Amniotic epithelial cell (primary cell): ENCODE measurements at regions not wholly inside any gene's neighbourhood (a gene's known extent, or its start where the extent isn't known, plus 50 kb on each side); places are given as distances from the start of the nearest gene placed in this dataset.

Source experiments
- DNase-seq: peaks from one replicate; pipeline ENCODE4 v3.0.0-alpha.2; 2010; ENCODE audit warnings: low read depth

GRCh38 chr11:56932572-56933220 is 56.0 kb upstream of the OR5AK2 start:
- DNase-seq = peak; percentile 80

GRCh38 chr11:56923116-56923515 is 65.6 kb upstream of the OR5AK2 start:
- no peak for DNase-seq

- DNase-seq = no peak
Measured at GRCh38 chr11:56922421-56922820, 66.3 kb upstream of the OR5AK2 start.

- peak; percentile 17 for DNase-seq
Measured at GRCh38 chr11:56917708-56918400, 70.9 kb upstream of the OR5AK2 start.

GRCh38 chr11:56916587-56916986 is 72.1 kb upstream of the OR5AK2 start:
- DNase-seq = no peak

- no peak for DNase-seq
Measured at GRCh38 chr11:56916162-56916561, 72.6 kb upstream of the OR5AK2 start.

GRCh38 chr11:56911312-56911711 is 77.4 kb upstream of the OR5AK2 start:
- no peak for DNase-seq

- no peak for DNase-seq
Measured at GRCh38 chr11:56910785-56911184, 77.9 kb upstream of the OR5AK2 start.

- no peak for DNase-seq
Measured at GRCh38 chr11:56910046-56910773, 78.5 kb upstream of the OR5AK2 start.

GRCh38 chr11:56909563-56909962 is 79.2 kb upstream of the OR5AK2 start:
- no peak for DNase-seq

- no peak for DNase-seq
Measured at GRCh38 chr11:56909080-56909479, 79.6 kb upstream of the OR5AK2 start.

- DNase-seq = no peak
Measured at GRCh38 chr11:56906683-56907148, 82.0 kb upstream of the OR5AK2 start.

GRCh38 chr11:56905936-56906335 is 82.8 kb upstream of the OR5AK2 start:
- no peak for DNase-seq

GRCh38 chr11:56905442-56905841 is 83.3 kb upstream of the OR5AK2 start:
- no peak for DNase-seq

- DNase-seq = no peak
Measured at GRCh38 chr11:56898856-56899255, 89.9 kb upstream of the OR5AK2 start.

- DNase-seq = no peak
Measured at GRCh38 chr11:56890584-56891305, 98.0 kb upstream of the OR5AK2 start.

GRCh38 chr11:56889986-56890385 is 98.7 kb upstream of the OR5AK2 start:
- DNase-seq = peak; percentile 10

- DNase-seq = no peak
Measured at GRCh38 chr11:56887940-56888339, 100.8 kb upstream of the OR5AK2 start.

- DNase-seq = no peak
Measured at GRCh38 chr11:56886455-56886854, 102.3 kb upstream of the OR5AK2 start.

- no peak for DNase-seq
Measured at GRCh38 chr11:56885854-56886253, 102.9 kb upstream of the OR5AK2 start.

- DNase-seq = no peak
Measured at GRCh38 chr11:56885177-56885576, 103.5 kb upstream of the OR5AK2 start.

GRCh38 chr11:56883371-56883987 is 105.2 kb upstream of the OR5AK2 start:
- DNase-seq = no peak
